OCI-LY1 (cell line): ENCODE measurements at regions not wholly inside any gene's neighbourhood (a gene's known extent, or its start where the extent isn't known, plus 50 kb on each side); places are given as distances from the start of the nearest gene placed in this dataset.

Experiments
- EZH2 ChIP-seq: fragments of 200-600 bp; sonication (generic), shearing (Covaris generic); IDR thresholded peaks from 2 replicates; pipeline ENCODE4 v1.8.0; 2017; ENCODE audit warnings: borderline replicate concordance, mixed run types, mild to moderate bottlenecking, antibody characterized with exemption, low read length, moderate library complexity, mixed read lengths
- TF ChIP-seq, protein P1 (sequence below): fragments of 200-600 bp; sonication (generic), shearing (Covaris generic); IDR thresholded peaks from 2 replicates; pipeline ENCODE4 v1.5.1; 2017; ENCODE audit warnings: mild to moderate bottlenecking, antibody characterized with exemption, low read length, moderate library complexity, mixed read lengths

DNA sequence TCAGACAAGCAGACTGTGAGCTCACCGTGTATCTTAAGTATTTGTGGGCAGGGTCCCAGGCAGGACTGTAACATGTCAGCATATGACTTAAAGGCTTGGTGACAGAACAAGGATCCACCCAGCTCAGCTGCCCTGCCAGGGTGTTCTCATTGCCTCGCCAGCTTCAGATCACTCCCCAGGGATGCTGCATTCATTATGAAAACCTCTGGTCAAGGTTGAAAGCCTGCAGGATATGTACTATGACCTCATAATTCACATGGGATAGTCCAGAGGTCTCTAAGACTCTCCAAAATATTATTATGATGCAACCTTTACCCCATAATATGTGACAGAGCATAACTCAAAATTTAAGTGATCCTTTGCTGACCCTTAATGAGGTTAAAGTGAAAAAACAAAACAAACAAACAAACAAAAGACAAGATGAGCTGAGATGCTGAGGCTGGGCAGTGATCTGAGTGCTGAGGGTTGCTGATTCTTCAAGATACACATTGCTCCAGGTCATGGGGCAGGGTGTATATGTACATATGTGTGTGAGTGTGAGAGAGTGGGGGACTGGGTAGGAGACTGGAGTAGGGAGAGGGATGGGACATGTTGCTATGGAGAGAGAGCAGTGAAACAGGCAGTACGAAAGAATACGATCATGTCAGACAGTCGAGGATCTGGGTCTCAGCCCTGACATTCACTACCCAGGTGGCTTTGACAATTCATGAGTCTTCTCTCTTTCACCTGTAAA lies 98.8 kb upstream of the DUSP10 start:
- TF ChIP-seq, protein P1, sequence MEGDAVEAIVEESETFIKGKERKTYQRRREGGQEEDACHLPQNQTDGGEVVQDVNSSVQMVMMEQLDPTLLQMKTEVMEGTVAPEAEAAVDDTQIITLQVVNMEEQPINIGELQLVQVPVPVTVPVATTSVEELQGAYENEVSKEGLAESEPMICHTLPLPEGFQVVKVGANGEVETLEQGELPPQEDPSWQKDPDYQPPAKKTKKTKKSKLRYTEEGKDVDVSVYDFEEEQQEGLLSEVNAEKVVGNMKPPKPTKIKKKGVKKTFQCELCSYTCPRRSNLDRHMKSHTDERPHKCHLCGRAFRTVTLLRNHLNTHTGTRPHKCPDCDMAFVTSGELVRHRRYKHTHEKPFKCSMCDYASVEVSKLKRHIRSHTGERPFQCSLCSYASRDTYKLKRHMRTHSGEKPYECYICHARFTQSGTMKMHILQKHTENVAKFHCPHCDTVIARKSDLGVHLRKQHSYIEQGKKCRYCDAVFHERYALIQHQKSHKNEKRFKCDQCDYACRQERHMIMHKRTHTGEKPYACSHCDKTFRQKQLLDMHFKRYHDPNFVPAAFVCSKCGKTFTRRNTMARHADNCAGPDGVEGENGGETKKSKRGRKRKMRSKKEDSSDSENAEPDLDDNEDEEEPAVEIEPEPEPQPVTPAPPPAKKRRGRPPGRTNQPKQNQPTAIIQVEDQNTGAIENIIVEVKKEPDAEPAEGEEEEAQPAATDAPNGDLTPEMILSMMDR: no peak
- TF ChIP-seq EZH2: no peak
